ENCODE measurements at regions not wholly inside any gene's neighbourhood (a gene's known extent, or its start where the extent isn't known, plus 50 kb on each side); places are given as distances from the start of the nearest gene placed in this dataset.
"Not testable (repeated sequence)": the region's sequence is repeated elsewhere in the genome, so short reads cannot be mapped to it uniquely, and the experiment has no call there.

DNA sequence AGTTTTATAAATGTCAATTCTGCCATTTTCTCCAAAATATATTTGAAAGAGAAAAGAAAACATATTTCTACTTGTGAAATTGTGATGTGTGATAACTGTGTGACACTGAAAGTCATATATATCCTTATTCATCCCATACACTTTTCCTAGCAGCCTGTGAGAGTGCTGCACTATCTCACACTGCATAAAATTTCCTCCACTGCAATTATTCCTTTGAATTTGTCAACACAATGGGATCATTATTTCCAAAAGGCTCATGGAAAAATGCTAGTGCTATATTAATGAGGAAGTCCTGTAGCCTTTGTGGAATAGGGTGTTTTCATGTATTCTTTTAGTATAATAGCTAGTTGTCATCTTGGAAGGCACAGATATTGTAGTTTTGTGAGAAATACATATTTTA, 504.1 kb downstream of the RPL10L start:
- no peak for DNase-seq (ENCODE audit: low spot score)

GRCh38 chr14:46147024-46147423, 504.6 kb downstream of the RPL10L start:
- DNase-seq (ENCODE audit: low spot score) = no peak

DNA sequence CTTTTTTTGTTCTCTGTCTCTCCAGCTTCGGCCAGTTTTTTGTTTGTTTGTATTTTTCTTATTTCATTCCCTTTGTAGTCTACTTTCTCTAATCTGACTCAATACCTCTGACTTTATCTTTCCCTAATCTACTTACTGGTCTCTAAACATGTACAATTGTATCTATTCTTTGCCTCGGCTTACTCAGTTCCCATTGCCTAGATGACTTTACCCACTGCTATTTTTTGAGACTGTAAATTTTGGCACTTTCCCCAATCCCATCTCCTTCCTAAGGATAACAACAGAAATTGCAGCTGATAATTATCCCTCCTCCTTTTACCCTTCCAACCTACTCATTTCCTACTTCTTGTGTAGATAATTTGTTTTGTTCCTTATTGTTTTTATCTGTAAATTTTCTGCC, 511.1 kb downstream of the RPL10L start:
- no peak for DNase-seq (ENCODE audit: low spot score)

DNA sequence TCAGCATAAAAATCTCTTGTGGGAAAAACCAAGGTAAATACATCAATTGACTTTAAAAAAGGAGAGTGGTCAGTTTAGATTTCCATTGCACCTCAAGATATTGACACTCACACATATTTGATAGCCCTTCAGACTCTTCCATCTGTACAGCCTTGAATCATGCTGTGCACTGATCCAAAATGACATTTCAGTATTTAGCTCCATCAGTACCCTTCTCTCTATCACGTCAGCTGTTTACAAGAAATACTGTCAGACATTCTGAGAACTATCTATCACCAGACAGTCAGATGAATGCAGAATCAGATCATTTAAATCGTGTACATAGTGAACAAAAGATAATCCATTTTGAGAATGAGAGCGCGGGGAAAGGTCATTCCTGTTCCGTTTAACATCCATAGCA, 511.9 kb downstream of the RPL10L start:
- no peak for DNase-seq (ENCODE audit: low spot score)

DNA sequence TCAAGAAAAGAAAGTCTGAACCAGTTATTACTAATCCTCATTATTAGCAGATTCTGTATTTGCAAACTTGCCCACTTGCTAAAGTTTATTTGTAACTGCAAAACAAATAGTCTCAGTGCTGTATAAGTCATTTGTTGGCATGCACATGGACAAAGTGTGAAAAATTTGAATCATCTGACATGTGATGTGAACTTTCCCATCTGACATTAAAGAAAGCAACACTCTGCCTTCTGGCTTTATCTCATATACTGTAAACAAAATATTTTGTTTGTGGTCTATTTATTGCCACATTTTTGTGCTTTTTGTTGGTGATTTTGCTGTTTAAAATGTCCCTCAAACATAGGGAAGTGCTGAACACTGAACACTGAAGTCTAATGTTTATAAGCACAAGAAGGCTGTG, 513.8 kb downstream of the RPL10L start:
- no peak for DNase-seq (ENCODE audit: low spot score)

GRCh38 chr14:46136456-46136855, 515.1 kb downstream of the RPL10L start:
- no peak for DNase-seq (ENCODE audit: low spot score)

DNA sequence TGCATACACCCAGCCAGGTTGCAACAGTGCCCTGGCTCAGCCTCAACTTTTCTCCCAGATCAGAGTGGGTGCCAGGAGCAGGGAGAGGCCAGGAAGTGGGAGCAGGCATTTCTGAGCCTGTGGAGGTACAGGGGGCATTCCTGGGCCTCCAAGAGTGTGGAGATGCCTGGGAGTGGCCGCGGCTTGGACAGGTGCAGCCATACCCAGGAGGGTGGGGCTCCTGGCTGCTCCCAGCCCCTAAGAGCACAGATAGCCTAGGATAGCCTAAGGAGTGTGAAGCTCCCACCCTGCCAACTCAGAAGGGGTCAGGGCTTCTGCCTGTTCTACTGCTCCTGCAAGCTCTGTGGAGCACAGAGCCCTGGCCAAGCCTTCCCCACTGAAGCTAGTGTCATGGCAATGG, 543.4 kb downstream of the RPL10L start:
- DNase-seq (ENCODE audit: low spot score) = no peak

GRCh38 chr14:46100901-46101300, 550.7 kb downstream of the RPL10L start:
- not testable (repeated sequence) for DNase-seq (ENCODE audit: low spot score)

DNA sequence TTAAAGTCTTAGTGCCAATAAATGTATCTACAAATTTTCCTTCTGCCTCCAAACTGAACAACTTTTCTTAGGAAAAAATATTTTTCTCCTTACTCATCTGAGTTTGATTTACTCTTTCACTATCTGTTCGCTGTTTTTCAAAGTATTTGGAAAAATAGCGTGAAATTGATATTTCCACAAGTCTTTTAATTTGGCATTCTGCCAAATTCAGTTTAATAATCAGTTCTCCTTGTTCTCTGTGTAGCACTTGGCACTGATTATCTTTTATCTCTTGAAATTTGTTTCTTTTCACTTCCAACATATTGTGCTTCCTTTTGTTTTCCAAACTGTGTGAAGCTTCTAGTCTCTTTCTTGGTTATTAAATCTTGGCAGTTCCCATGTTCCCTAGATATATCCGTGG, 559.8 kb downstream of the RPL10L start:
- DNase-seq (ENCODE audit: low spot score) = no peak

- DNase-seq (ENCODE audit: low spot score) = no peak
Observed at GRCh38 chr14:46087604-46088003, 564.0 kb downstream of the RPL10L start.

DNA sequence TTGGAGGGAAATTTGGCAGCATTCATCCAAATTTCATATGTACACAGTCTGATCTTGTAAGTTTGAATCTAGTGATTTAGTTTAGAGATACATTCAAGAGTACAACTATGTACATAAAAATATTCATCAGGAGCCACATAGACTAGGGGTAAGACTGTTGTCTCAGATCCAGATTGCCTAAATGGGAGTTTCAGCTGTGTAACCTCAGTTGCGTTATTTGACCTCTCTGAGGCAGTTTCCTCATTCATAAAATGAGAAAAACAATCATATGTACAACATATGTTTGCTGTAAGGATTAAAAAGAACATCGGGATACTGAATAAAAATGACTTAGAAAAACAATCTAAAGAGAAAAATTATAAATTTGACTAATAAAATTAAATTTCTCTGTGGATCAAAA, 577.5 kb downstream of the RPL10L start:
- no peak for DNase-seq (ENCODE audit: low spot score)

GRCh38 chr14:46063872-46064271, 587.7 kb downstream of the RPL10L start:
- DNase-seq (ENCODE audit: low spot score) = peak; percentile 12

GRCh38 chr14:46058964-46059563, 592.5 kb downstream of the RPL10L start:
- no peak for DNase-seq (ENCODE audit: low spot score)

GRCh38 chr14:46057799-46058198, 593.8 kb downstream of the RPL10L start:
- DNase-seq (ENCODE audit: low spot score) = no peak

DNA sequence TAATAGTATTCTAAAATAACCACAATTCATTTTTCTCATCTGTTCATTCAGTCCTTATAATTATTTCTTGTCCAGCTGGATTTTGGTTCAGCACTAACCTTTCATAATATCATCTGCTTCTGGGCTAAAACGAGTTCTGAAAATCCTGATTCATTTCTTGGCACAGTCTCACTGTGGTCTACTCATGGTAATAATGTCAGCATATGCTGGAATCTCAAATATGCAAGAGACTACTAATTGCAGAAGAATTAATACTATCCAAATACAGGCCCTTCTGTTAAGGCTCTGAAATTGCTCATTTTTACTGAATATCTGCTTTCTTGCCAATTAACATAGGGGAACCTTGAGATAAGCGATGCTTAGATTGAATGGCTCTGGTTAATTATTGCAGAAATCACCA, 597.1 kb downstream of the RPL10L start:
- DNase-seq (ENCODE audit: low spot score) = no peak

GRCh38 chr14:46053221-46053620, 598.4 kb downstream of the RPL10L start:
- DNase-seq (ENCODE audit: low spot score) = no peak

DNA sequence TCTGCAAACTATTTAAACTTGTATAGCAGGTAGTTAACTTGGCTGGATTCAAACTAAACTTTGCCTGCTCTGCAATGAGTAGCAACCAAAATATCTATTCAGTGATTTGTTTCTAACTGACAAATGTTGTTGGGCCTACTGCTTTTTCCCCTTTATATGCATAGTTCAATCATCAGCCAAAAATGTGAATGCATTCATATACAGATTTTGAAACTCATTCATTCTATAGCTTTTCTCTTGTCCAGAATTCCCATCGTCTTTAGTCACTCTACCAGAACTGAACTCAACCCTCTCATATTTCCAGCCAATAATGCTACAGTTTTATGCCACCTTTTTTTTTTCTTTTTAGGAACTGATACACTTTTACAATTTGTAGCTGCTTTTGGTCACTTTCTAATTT, 599.8 kb downstream of the RPL10L start:
- no peak for DNase-seq (ENCODE audit: low spot score)

DNA sequence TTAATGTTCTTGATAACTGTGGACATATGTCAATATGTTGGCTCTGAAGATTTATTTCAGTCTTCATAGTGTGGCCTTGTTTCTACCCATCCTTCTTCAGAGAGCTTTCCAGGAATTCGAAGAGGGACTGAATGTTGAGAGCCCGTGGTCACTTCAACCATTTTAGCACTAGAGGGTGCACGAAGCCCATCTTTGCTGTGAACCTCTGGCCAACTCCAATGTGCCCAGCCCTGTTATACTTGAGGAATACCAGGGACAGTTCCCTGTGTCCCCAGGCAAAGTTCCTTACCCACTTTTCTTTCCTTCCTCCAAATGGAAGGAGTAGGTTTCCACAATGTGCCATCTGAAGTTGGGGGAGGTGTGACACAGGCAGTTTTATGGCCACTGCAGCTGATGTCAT, 603.5 kb downstream of the RPL10L start:
- peak; percentile 14 for DNase-seq (ENCODE audit: low spot score)

GRCh38 chr14:46036099-46036498, 615.5 kb downstream of the RPL10L start:
- peak; percentile 3 for DNase-seq (ENCODE audit: low spot score)

- no peak for DNase-seq (ENCODE audit: low spot score)
Observed at GRCh38 chr14:46034305-46034704, 617.3 kb downstream of the RPL10L start.

DNA sequence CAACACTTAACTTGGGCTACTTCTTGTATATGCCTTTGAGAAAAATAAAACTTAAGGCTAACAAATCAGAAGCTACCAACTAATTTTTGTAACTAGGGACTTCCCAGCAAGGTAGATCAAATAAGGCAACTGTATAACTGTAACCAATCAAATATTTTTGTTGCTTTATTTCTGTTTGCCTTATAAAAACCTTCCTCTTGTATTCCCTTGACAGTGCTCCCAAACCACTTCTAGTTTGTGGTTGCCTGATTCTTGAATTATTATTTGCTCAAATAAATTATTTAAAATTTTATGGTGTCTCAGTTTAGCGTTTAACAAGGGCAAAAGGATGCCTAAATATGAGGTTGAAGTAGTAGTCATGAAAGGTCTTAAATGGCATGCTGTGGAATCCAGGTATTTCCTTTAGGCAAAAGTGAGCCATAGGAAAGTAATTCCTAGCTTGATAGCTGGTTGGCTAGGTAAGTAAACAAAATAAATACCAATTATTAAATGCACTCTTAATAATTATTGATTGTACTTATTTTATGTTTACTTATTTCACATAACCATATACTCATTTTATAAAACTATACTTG, 632.6 kb downstream of the RPL10L start:
- no peak for DNase-seq (ENCODE audit: low spot score)

GRCh38 chr14:46008348-46008747, 643.2 kb downstream of the RPL10L start:
- no peak for DNase-seq (ENCODE audit: low spot score)

GRCh38 chr14:45998554-45998953, 653.0 kb downstream of the RPL10L start:
- DNase-seq (ENCODE audit: low spot score) = no peak

DNA sequence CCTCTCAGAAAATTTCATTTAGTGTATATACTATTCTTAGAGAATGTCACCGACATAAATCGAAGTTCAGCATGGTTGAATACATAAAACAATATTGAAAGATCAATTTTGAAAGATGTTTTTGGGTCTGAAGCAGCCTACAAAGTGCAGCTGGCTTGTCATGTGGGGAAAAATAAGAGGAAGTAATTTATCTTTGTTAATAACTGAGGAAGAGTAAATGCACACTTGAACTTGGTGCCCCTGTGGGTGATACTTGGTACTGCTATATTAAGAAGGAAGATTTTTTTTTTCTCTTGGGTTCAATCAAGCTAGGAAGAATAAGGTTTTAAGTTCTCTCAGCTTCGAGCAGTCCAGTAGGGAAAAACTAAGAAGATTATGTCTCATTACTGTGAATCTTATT, 661.3 kb downstream of the RPL10L start:
- no peak for DNase-seq (ENCODE audit: low spot score)
